H9 (cell line): ENCODE measurements at regions not wholly inside any gene's neighbourhood (a gene's known extent, or its start where the extent isn't known, plus 50 kb on each side); places are given as distances from the start of the nearest gene placed in this dataset.

Experiments
- DNase-seq: peaks from one replicate; pipeline ENCODE4 v3.0.0-alpha.2; 2017
- H2AFZ ChIP-seq: one replicate; pipeline ENCODE4 v1.6.1; 2013; ENCODE audit warnings: mild to moderate bottlenecking, low read length, control low read depth, moderate library complexity
- H2AK5ac ChIP-seq: 2 replicates; pipeline ENCODE4 v1.6.1; 2013; ENCODE audit warnings: low read length, control low read depth, mixed read lengths; ENCODE audit not compliant: insufficient read length
- H2BK120ac ChIP-seq: one replicate; pipeline ENCODE4 v1.6.1; 2013; ENCODE audit warnings: low read depth, mild to moderate bottlenecking, low read length, control low read depth, inconsistent platforms; ENCODE audit not compliant: poor library complexity, severe bottlenecking
- H2BK12ac ChIP-seq: 2 replicates; pipeline ENCODE4 v1.6.1; 2013; ENCODE audit warnings: low read length, control low read depth, mixed read lengths, low read depth; ENCODE audit not compliant: insufficient read length
- H2BK15ac ChIP-seq: 2 replicates; pipeline ENCODE4 v1.6.1; 2013; ENCODE audit warnings: low read depth, low read length, control low read depth
- H2BK20ac ChIP-seq: one replicate; pipeline ENCODE4 v1.6.1; 2013; ENCODE audit warnings: low read depth, mild to moderate bottlenecking, low read length, control low read depth, inconsistent platforms; ENCODE audit not compliant: poor library complexity, severe bottlenecking
- H2BK5ac ChIP-seq: 2 replicates; pipeline ENCODE4 v1.6.1; 2013; ENCODE audit warnings: low read length, control low read depth, mixed read lengths; ENCODE audit not compliant: insufficient read length
- H3K14ac ChIP-seq: 2 replicates; pipeline ENCODE4 v1.6.1; 2013; ENCODE audit warnings: low read length, control low read depth; ENCODE audit not compliant: insufficient read depth
- H3K18ac ChIP-seq: 2 replicates; pipeline ENCODE4 v1.6.1; 2013; ENCODE audit warnings: low read depth, mild to moderate bottlenecking, mixed read lengths, low read length, control low read depth; ENCODE audit not compliant: insufficient read length
- H3K23ac ChIP-seq: 2 replicates; pipeline ENCODE4 v1.6.1; 2013; ENCODE audit warnings: low read length, control low read depth, mixed read lengths, low read depth; ENCODE audit not compliant: insufficient read length
- H3K23me2 ChIP-seq: 2 replicates; pipeline ENCODE4 v1.6.1; 2013; ENCODE audit warnings: low read depth, mild to moderate bottlenecking, mixed read lengths, low read length, control low read depth; ENCODE audit not compliant: insufficient read length, poor library complexity, severe bottlenecking
- H3K27ac ChIP-seq: 2 replicates; pipeline ENCODE4 v1.5.1; 2013; ENCODE audit warnings: low read length, control low read depth, mixed read lengths, low read depth; ENCODE audit not compliant: insufficient read length
- H3K27me3 ChIP-seq: 2 replicates; pipeline ENCODE4 v1.6.1; 2013; ENCODE audit warnings: low read length, control low read depth, inconsistent platforms; ENCODE audit not compliant: insufficient read depth
- H3K4ac ChIP-seq: 2 replicates; pipeline ENCODE4 v1.6.1; 2013; ENCODE audit warnings: low read depth, mild to moderate bottlenecking, control low read depth, inconsistent platforms, low read length, moderate library complexity
- H3K4me1 ChIP-seq: 2 replicates; pipeline ENCODE4 v1.6.1; 2013; ENCODE audit warnings: low read length, control low read depth, inconsistent platforms; ENCODE audit not compliant: insufficient read depth
- H3K4me2 ChIP-seq: 2 replicates; pipeline ENCODE4 v1.6.1; 2013; ENCODE audit warnings: low read length, control low read depth, mixed read lengths; ENCODE audit not compliant: insufficient read length, insufficient read depth
- H3K56ac ChIP-seq: 2 replicates; pipeline ENCODE4 v1.6.1; 2013; ENCODE audit warnings: low read depth, mild to moderate bottlenecking, mixed read lengths, low read length, control low read depth; ENCODE audit not compliant: insufficient read length
- H3K79me1 ChIP-seq: 2 replicates; pipeline ENCODE4 v1.6.1; 2013; ENCODE audit warnings: low read depth, mild to moderate bottlenecking, moderate library complexity, low read length, control low read depth, inconsistent platforms; ENCODE audit not compliant: insufficient read depth, poor library complexity, severe bottlenecking
- H3K79me2 ChIP-seq: 2 replicates; pipeline ENCODE4 v1.6.1; 2013; ENCODE audit warnings: low read length, control low read depth, inconsistent platforms; ENCODE audit not compliant: insufficient read depth
- H3K9ac ChIP-seq: 2 replicates; pipeline ENCODE4 v1.6.1; 2013; ENCODE audit warnings: low read length, control low read depth, mixed read lengths; ENCODE audit not compliant: insufficient read length; ENCODE audit errors: extremely low read depth
- H3K9me3 ChIP-seq: one replicate; pipeline ENCODE4 v1.6.1; 2013; ENCODE audit warnings: low read depth, low read length, inconsistent platforms; ENCODE audit not compliant: control insufficient read depth
- H3T11ph ChIP-seq: one replicate; pipeline ENCODE4 v1.6.1; 2013; ENCODE audit warnings: mild to moderate bottlenecking, low read length, control low read depth, inconsistent platforms
- H4K20me1 ChIP-seq: one replicate; pipeline ENCODE4 v1.6.1; 2013; ENCODE audit not compliant: control insufficient read depth, insufficient read length, insufficient read depth
- H4K5ac ChIP-seq: 2 replicates; pipeline ENCODE4 v1.6.1; 2013; ENCODE audit warnings: low read depth, mild to moderate bottlenecking, mixed read lengths, low read length, control low read depth; ENCODE audit not compliant: insufficient read length
- H4K8ac ChIP-seq: replicated peaks from 2 replicates; pipeline ENCODE4 v1.6.1; 2013; ENCODE audit warnings: low read length, control low read depth, mixed read lengths, low read depth; ENCODE audit not compliant: insufficient read length
- H4K91ac ChIP-seq: 2 replicates; pipeline ENCODE4 v1.6.1; 2013; ENCODE audit warnings: low read depth, mild to moderate bottlenecking, moderate library complexity, mixed read lengths, low read length, control low read depth; ENCODE audit not compliant: insufficient read length
- H3K27ac Mint-ChIP-seq, 3 experiments: 2 replicates in 2 of 3; 3 replicates in 1 of 3; pipeline ENCODE4 v1.8.0; 2020 to 2021; ENCODE audit warnings: mixed read lengths in 3 of 3, mild to moderate bottlenecking in 1 of 3, moderate library complexity in 1 of 3
- H3K27me3 Mint-ChIP-seq: 2 replicates; pipeline ENCODE4 v1.8.0; 2021; ENCODE audit warnings: low read depth, mild to moderate bottlenecking, moderate library complexity, mixed read lengths
- H3K36me3 Mint-ChIP-seq, 3 experiments: 2 replicates in 2 of 3; 3 replicates in 1 of 3; pipeline ENCODE4 v1.8.0; 2020 to 2021; ENCODE audit warnings: low read depth in 3 of 3, mixed read lengths in 3 of 3; ENCODE audit not compliant: insufficient read depth in 1 of 3
- H3K4me1 Mint-ChIP-seq, 2 experiments: 2 replicates each; pipeline ENCODE4 v1.8.0; 2020; ENCODE audit warnings: mixed read lengths in 2 of 2
- H3K4me3 Mint-ChIP-seq, 2 experiments: 2 replicates in 1 of 2; 3 replicates in 1 of 2; pipeline ENCODE4 v1.8.0; 2020 to 2021; ENCODE audit warnings: mild to moderate bottlenecking in 2 of 2, mixed read lengths in 2 of 2, moderate library complexity in 1 of 2
- H3K9me3 Mint-ChIP-seq, 2 experiments: 2 replicates in 1 of 2; 3 replicates in 1 of 2; pipeline ENCODE4 v1.8.0; 2020; ENCODE audit warnings: mild to moderate bottlenecking in 2 of 2, mixed read lengths in 2 of 2, moderate library complexity in 1 of 2
- CTCF ChIP-seq: fragments of 200-600 bp; sonication (generic); conservative IDR thresholded peaks from 3 replicates; pipeline ENCODE4 v1.8.0; 2021; ENCODE audit warnings: antibody characterized with exemption, mild to moderate bottlenecking
- WGBS: extraction: QIAGEN DNeasy Blood & Tissue Kit; methylation state at CpG from one replicate; pipeline ENCODE4 v1.1.7; 2013; ENCODE audit warnings: missing lambda C conversion rate, low lambda C conversion rate, mixed read lengths; ENCODE audit not compliant: insufficient read length; ENCODE audit errors: extremely low coverage; 5-methylcytosine and 5-hydroxymethylcytosine counted together

GRCh38 chr1:59033761-59034160 lies 249.9 kb upstream of the JUN start:
- Histone ChIP-seq H3K4me1 (no peaks in the 10 kb centered on the region), H3K4me2 (no peak overlapping the region), H3K79me2 (no peaks in the 10 kb centered on the region), H3K14ac (no peak overlapping the region), H2BK20ac (no peak overlapping the region), H2BK15ac (no peak overlapping the region), H4K91ac (no peak overlapping the region), H3K23me2 (no peaks in the 10 kb centered on the region), H3K9ac (no peak overlapping the region), H3K18ac (no peak overlapping the region), H2BK5ac (no peak overlapping the region), H3K23ac (no peak overlapping the region), H2AK5ac (no peak overlapping the region), H2BK120ac (no peak overlapping the region), H3K9me3 (no peaks in the 10 kb centered on the region), H2AFZ (no peak overlapping the region), H3K27me3 (no peaks in the 10 kb centered on the region), H3K4ac (no peak overlapping the region), H3K79me1 (no peaks in the 10 kb centered on the region), H4K20me1 (no peaks in the 10 kb centered on the region), H3K27ac (no peak overlapping the region), H2BK12ac (no peak overlapping the region), H3K56ac (no peak overlapping the region), H3T11ph (no peak overlapping the region), H4K5ac (no peak overlapping the region), H4K8ac (no peak overlapping the region)
- no peaks in the 10 kb centered on the region for H3K27me3 Mint-ChIP-seq
- no peak for DNase-seq
- WGBS = no CpG with 5 or more reads among the region's 4 CpGs
- no peaks in the 10 kb centered on the region for H3K4me1 Mint-ChIP-seq
- no peaks in the 10 kb centered on the region for H3K9me3 Mint-ChIP-seq
- no peak for TF ChIP-seq CTCF
- H3K4me3 Mint-ChIP-seq = no peak overlapping the region; a peak in 1 of 5 replicates
- H3K36me3 Mint-ChIP-seq = no peaks in the 10 kb centered on the region
- H3K27ac Mint-ChIP-seq = no peak overlapping the region
